ENCODE measurements at regions not wholly inside any gene's neighbourhood (a gene's known extent, or its start where the extent isn't known, plus 50 kb on each side); places are given as distances from the start of the nearest gene placed in this dataset.

DNA sequence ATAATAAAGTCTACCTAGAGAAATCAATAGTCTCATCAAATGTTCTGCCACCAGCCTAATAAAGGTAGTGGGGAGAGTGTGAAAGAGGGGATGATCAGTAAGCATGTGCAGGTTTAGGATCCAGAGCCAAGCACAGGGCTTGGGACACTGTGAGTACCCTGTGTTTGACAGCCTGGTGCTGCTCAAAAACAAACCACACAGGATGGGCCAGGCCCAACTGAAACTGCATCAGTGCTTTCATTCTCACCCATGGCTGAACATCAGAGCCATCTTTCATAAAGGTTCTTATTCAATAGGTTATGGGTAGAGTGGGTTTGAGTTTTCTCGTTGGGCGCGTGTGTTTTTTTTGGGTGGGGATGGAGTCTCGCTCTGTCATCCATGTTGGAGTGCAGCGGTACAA lies 87.3 kb upstream of the NHSL1 start:
- no peaks in the 10 kb centered on the region for H3K9me3 ChIP-seq (replicated peaks; ENCODE audit: control insufficient read depth, insufficient read depth, low read length)
- no peaks in the 10 kb centered on the region for H4K20me1 ChIP-seq (replicated peaks; ENCODE audit: control insufficient read depth, extremely low read depth, insufficient read depth, low read length)
- H3K4me1 ChIP-seq (ENCODE audit: control insufficient read depth, extremely low read depth, insufficient read depth, low read length), result peaks cover 3% of the 10 kb centered on the region
- dilution Hi-C loops (cut with MboI; ENCODE audit: extremely low pct_ligation_motif_present, low sequenced_read_pairs) (no loop called here), intact Hi-C loops (cut with micrococcal nuclease) (no loop called here)
- no peaks in the 10 kb centered on the region for H3K36me3 ChIP-seq (ENCODE audit: control insufficient read depth in 2 of 2, extremely low read depth in 1 of 2, insufficient read depth in 2 of 2, low read length in 2 of 2)
- DNase-seq (ENCODE audit: low read depth, low spot score) (no peak), FAIRE-seq (no peak)
- no peak overlapping the region for H3K4me3 ChIP-seq (replicated peaks in 1 of 3; ENCODE audit: insufficient read depth in 1 of 3, low read depth in 1 of 3, low read length in 3 of 3)
- CTCF ChIA-PET, result interaction anchor here (0.8 to 6.3 kb wide), 3 partner anchors 179 to 778 kb away, joined by 3 to 63 read pairs (median 14); no protein-coding TSS in a partner anchor
- H3K9ac ChIP-seq (replicated peaks; ENCODE audit: extremely low read depth, insufficient read depth, low read length), result no peak overlapping the region
- no peaks in the 10 kb centered on the region for H3K27me3 ChIP-seq (ENCODE audit: control insufficient read depth in 2 of 2, insufficient read depth in 2 of 2, low read length in 2 of 2)
- H2AFZ ChIP-seq (ENCODE audit: low read depth, low read length), result no peak overlapping the region
- POLR2A ChIA-PET, result no interaction called here
- TF ChIP-seq GATA2 (IDR thresholded peaks at IDR 0.05; ENCODE audit: insufficient read depth, insufficient read length, low read depth, low read length) (no peak), MYC (IDR thresholded peaks at IDR 0.05; ENCODE audit: low read depth, low read length) (no peak), JUN (IDR thresholded peaks at IDR 0.05; ENCODE audit: borderline replicate concordance, insufficient read depth, insufficient read length, low read depth) (no peak), EZH2 (IDR thresholded peaks at IDR 0.05; ENCODE audit: borderline replicate concordance, low read depth, low read length, severe bottlenecking) (no peak), FOS (IDR thresholded peaks at IDR 0.05; ENCODE audit: borderline replicate concordance, insufficient read depth, low read length) (no peak), POLR2A (IDR thresholded peaks at IDR 0.05; ENCODE audit: low read depth, low read length) (no peak), POLR2AphosphoS5 (IDR thresholded peaks at IDR 0.05; ENCODE audit: insufficient read depth, low read depth, low read length) (no peak)
- TF ChIP-seq, protein P1, sequence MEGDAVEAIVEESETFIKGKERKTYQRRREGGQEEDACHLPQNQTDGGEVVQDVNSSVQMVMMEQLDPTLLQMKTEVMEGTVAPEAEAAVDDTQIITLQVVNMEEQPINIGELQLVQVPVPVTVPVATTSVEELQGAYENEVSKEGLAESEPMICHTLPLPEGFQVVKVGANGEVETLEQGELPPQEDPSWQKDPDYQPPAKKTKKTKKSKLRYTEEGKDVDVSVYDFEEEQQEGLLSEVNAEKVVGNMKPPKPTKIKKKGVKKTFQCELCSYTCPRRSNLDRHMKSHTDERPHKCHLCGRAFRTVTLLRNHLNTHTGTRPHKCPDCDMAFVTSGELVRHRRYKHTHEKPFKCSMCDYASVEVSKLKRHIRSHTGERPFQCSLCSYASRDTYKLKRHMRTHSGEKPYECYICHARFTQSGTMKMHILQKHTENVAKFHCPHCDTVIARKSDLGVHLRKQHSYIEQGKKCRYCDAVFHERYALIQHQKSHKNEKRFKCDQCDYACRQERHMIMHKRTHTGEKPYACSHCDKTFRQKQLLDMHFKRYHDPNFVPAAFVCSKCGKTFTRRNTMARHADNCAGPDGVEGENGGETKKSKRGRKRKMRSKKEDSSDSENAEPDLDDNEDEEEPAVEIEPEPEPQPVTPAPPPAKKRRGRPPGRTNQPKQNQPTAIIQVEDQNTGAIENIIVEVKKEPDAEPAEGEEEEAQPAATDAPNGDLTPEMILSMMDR (IDR thresholded peaks at IDR 0.05; ENCODE audit: extremely low read depth in 1 of 2, insufficient read depth in 1 of 2, low read depth in 1 of 2, low read length in 2 of 2), result no peak
- TF ChIP-seq, protein P2, sequence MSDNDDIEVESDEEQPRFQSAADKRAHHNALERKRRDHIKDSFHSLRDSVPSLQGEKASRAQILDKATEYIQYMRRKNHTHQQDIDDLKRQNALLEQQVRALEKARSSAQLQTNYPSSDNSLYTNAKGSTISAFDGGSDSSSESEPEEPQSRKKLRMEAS (IDR thresholded peaks at IDR 0.05; ENCODE audit: insufficient read depth, insufficient read length), result no peak
- peaks cover 39% of the 10 kb centered on the region for H3K79me2 ChIP-seq (ENCODE audit: control insufficient read depth, insufficient read depth, low read length)
- H3K4me2 ChIP-seq (ENCODE audit: insufficient read depth, low read length), result no peak overlapping the region
- H3K27ac ChIP-seq (ENCODE audit: insufficient read depth, low read depth, low read length), result no peak overlapping the region
- BruUV-seq (replicated peaks), result no TSS peak
- no peaks in the 10 kb centered on the region for H3K9me1 ChIP-seq (replicated peaks; ENCODE audit: control insufficient read depth, extremely low read depth, insufficient read depth, low read length)

Data from endothelial cell of umbilical vein (primary cell).